Mammary epithelial cell (primary cell): ENCODE measurements at regions not wholly inside any gene's neighbourhood (a gene's known extent, or its start where the extent isn't known, plus 50 kb on each side); places are given as distances from the start of the nearest gene placed in this dataset.

Experiments used
- EZH2 ChIP-seq: IDR thresholded peaks from 2 replicates; pipeline ENCODE4 v1.6.1; 2012; ENCODE audit warnings: low read length, inconsistent platforms, borderline replicate concordance
- TF ChIP-seq, protein P1 (sequence below), 2 donors: IDR thresholded peaks in 1 of 2; conservative IDR thresholded peaks in 1 of 2; 2 replicates each; pipeline ENCODE4 v1.5.1; 2011 to 2012; ENCODE audit warnings: inconsistent platforms in 2 of 2, low read length in 2 of 2, mild to moderate bottlenecking in 2 of 2, control low read depth in 1 of 2, low read depth in 1 of 2; ENCODE audit not compliant: insufficient read depth in 1 of 2; ENCODE audit errors: extremely low read depth in 1 of 2

DNA sequence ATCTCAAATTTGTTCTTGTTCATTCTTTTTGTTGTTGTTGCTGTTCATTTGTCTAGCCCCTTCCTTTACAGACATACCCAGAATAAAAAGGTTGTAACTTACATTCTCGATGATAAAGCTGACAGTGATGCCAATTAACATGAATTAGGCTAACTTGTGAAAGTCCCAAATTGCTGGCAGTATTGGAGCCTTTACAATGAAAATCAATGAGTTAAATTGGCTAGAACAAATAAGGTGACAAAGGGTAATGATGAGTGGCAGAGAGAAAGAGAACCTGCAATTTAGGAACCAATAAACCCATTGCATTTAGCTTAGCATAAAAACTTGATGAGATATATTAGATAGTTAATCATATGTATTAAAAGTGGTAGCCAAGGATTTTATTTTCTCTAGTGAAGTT lies 521.0 kb downstream of the ADCYAP1 start:
- TF ChIP-seq, protein P1, sequence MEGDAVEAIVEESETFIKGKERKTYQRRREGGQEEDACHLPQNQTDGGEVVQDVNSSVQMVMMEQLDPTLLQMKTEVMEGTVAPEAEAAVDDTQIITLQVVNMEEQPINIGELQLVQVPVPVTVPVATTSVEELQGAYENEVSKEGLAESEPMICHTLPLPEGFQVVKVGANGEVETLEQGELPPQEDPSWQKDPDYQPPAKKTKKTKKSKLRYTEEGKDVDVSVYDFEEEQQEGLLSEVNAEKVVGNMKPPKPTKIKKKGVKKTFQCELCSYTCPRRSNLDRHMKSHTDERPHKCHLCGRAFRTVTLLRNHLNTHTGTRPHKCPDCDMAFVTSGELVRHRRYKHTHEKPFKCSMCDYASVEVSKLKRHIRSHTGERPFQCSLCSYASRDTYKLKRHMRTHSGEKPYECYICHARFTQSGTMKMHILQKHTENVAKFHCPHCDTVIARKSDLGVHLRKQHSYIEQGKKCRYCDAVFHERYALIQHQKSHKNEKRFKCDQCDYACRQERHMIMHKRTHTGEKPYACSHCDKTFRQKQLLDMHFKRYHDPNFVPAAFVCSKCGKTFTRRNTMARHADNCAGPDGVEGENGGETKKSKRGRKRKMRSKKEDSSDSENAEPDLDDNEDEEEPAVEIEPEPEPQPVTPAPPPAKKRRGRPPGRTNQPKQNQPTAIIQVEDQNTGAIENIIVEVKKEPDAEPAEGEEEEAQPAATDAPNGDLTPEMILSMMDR (conservative IDR thresholded peaks at IDR 0.05 in 1 of 2, IDR thresholded peaks at IDR 0.05 in 1 of 2; ENCODE audit: extremely low read depth in 1 of 2, insufficient read depth in 1 of 2, low read depth in 1 of 2, low read length in 2 of 2) = no peak
- TF ChIP-seq EZH2 = no peak
